Amniotic epithelial cell (primary cell): ENCODE measurements at regions not wholly inside any gene's neighbourhood (a gene's known extent, or its start where the extent isn't known, plus 50 kb on each side); places are given as distances from the start of the nearest gene placed in this dataset.
"Not testable (repeated sequence)": the region's sequence is repeated elsewhere in the genome, so short reads cannot be mapped to it uniquely, and the experiment has no call there.

ENCODE experiments used
- DNase-seq: peaks from one replicate; pipeline ENCODE4 v3.0.0-alpha.2; 2010; ENCODE audit warnings: low read depth

DNA sequence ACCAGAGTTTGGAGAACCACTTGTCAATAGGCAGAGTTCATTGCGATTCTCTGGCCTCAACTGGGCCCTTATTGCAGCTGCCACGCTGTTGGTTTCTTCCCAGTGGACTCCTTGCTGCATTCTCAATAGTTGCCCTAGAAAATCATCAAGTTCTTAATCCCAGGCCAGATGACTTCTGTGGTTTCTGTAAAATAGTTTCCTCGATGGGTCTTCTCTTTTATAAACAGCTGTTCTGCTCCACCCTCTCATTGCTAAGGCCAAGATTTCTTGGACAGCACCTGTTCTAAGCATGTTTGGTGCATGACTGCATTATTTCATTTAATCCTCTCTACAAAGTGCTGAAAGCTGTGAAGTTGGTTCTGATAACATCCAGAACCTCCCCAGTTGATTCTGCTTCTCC, 131.0 kb downstream of the BCL2L11 start:
- no peak for DNase-seq

- DNase-seq, result peak; percentile 16
Measured at GRCh38 chr2:111252436-111252835, 131.7 kb downstream of the BCL2L11 start.

GRCh38 chr2:111254916-111255315, 134.2 kb downstream of the BCL2L11 start:
- peak; percentile 11 for DNase-seq

GRCh38 chr2:111256628-111257027, 135.9 kb downstream of the BCL2L11 start:
- not testable (repeated sequence) for DNase-seq

GRCh38 chr2:111257607-111258006, 136.9 kb downstream of the BCL2L11 start:
- not testable (repeated sequence) for DNase-seq

DNA sequence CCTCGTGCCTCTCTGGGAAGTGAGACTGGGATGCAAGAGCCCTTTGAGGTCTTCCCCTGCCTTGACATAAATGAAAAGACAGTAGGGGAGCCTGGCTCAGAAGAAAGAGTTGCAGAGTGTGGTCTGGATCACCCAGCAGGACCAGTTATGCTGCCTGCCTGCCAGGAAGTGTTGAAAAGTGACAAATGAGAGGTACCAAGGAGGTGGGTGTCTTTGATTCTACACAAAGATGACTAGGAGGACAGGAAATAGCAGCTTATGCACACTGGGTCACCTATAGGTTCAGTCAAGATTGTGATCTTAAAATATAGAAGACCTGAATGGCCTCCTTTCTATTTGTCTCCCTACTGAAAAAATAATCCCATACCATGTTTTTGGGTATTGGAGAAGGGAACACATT, 137.6 kb downstream of the BCL2L11 start:
- DNase-seq, result not testable (repeated sequence)

DNA sequence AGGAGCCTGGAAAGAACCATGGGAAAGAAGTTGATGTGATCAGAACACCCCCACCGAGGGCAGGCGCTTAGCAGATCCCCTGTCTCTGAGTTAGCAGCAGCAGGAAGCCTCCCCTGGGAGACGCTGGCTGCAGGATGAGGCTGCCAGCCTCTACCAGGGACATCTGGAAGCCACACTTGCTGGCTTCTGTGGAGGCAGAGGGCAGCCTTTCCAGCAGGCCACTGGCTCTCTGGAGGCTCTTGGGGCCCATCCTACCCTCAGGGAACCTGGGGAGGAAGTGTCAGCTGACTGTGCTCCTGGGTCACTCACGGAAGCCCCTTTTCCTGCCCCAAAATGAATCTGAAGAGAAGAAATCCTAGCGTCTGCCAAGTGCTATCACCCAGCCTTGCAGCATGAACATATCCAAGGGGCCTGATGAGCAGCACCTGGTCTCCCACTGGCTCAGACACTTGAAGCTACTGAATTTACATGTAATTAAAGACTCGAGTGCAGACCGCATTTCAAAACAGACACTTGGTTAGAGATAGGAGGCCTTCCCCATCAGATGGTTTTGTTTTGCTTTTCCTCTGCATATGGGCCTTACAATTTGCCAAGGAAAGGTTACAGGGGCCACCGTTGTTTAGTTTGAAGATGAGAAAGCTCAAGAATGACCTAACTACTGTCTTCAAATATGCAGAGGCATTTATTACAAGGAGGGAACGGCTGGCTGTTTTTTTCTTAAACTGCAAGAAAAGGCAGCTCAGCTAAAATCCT, 142.1 kb downstream of the BCL2L11 start:
- DNase-seq, result not testable (repeated sequence)

DNA sequence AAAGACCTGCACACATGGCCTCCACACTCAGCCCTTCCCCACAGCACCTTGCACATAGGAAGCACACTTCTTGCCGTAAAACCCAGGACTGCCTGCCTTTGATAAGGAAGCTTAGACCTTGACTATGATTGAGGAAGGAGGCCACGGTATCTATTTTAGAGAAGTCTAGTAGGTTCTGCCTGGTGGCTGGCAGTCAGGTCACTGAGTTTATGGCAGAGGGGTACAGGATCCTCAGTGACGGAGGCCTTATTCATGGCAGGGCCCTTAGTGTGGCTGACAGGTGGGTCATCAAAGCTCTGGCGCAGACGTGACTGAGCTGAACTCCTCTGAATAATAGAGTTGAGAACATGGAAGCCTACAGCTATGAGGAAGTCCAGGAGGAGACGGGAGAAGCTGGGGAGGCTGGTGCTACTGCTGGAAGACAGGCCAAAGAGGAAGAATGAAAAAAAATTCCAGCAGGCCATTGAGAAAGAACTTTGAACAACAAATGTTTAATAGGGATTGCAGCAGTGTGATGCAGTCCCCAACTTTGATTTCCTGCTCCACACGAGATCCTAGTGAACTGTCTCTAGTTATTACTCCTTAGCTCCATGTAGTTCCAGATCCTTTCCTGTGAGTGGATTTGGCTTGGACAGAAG, 142.8 kb downstream of the BCL2L11 start:
- DNase-seq, result not testable (repeated sequence)

DNA sequence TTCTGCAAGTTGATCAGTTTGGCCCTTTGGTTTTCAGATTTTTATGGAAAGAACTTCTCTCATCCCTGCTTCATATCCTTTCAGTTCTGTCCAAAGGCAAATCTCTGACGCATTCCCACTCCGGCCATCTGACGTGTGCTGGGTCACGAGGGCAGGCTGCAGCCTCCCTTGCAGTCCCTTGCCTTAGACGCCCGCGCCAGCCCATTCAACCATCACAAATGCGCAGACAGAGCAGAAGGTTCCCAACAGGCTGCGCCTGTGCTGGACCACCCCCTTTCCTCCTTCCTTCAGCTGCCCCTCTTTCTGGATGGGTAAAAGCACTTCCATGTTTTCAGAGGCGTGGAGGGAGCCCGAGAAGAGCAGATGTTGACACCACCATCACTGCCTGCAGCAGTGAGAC, 144.2 kb downstream of the BCL2L11 start:
- not testable (repeated sequence) for DNase-seq

- not testable (repeated sequence) for DNase-seq
Measured at GRCh38 chr2:111266556-111266955, 145.8 kb downstream of the BCL2L11 start.

DNA sequence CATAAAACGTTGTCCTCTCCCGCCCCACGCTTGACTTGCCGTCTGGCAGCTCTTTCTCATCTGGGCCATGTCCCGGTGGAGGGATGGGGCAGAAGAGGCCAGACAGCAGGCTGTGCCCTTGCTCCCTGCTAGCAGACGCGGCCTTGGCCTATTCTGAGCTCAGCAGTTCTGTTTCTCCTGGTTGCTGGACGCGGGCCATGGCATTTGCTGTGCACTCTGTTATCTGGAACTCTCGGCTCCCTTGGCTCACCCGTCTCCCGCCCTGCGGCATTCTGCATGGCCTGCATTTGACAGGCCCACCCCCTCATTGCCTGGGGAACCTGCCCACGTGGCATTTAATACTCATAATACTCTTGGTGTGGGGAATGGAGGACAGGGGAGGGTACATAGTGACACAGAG, 146.3 kb downstream of the BCL2L11 start:
- DNase-seq, result peak; percentile 73

DNA sequence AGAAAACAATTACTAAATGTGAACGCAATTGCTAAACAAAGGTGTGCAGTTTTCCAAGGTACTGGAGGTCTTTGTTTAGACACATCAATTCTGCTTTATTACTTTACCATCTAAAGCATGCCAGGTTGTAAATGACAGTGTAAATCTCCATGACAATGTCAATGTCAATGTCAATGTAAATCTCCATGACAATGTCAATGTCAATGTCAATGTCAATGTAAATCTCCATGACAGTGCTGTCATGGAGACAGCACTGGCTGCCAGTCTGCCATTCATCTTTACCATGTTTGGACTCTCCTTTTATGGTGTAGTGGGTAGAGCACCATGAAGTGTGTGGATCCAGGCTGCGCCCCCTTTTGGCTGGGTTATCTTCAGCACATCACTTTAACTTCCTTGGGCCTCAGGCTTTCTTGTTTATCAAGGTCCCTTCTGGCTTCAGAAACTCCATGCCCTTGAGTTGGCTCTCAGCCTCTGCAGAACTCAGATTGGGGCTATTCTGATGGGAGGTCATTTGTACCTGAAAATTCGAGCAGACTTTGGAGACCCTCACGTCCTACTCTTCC, 149.1 kb downstream of the BCL2L11 start:
- DNase-seq, result not testable (repeated sequence)

GRCh38 chr2:111270569-111270968, 149.9 kb downstream of the BCL2L11 start:
- not testable (repeated sequence) for DNase-seq

DNA sequence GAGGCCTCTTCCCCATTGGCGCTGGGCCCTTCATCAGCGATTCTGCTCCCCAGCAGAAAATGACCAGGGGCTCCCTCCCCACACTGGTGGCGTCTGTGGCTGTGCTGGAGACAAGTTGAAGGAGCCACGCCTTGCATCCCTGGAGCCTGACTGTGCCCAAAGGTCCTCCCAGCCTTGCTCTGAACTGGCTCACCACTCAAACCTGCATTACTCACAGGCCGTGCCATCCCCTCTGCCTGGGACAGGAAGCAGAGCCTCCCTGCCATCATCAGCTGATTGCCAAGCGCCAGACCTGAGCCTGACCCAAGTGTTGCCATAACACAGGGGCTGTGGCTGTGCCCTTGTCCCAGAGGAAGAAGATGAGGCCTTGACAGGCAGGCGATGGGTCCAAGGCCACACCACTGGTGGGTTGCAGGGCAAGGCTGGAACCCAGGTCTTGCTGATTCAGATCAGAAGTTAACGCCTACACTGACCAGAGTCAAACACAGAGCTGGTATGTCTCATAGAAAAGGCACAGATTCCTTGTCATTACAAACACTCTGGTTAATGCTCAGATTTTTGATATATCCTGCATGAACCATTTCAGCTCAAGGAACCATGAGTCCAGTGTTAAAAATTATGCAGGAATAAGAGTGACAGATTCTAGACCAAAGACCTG, 151.1 kb downstream of the BCL2L11 start:
- not testable (repeated sequence) for DNase-seq

DNA sequence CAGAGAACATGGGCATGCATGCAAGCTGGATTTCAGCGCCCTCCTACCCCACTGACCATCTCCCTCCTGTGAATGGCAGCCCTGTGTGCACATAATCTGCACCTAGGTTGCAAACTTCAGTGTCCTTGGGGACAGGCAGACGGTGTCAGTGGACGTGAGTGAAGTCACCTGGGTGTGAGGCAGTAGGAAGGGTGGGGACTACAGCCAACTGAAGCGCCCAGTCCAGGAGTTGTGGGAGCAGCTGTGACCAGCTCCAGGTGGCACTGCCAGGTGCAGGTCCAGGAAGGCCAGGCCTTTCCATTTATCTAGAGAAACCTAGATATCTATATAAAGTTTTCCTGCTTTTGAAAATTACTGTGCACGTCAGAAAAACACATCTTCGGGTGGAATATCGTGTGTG, 152.3 kb downstream of the BCL2L11 start:
- DNase-seq, result not testable (repeated sequence)

GRCh38 chr2:111275047-111275853, 154.5 kb downstream of the BCL2L11 start:
- not testable (repeated sequence) for DNase-seq

- not testable (repeated sequence) for DNase-seq
Measured at GRCh38 chr2:111275854-111276171, 155.1 kb downstream of the BCL2L11 start.

DNA sequence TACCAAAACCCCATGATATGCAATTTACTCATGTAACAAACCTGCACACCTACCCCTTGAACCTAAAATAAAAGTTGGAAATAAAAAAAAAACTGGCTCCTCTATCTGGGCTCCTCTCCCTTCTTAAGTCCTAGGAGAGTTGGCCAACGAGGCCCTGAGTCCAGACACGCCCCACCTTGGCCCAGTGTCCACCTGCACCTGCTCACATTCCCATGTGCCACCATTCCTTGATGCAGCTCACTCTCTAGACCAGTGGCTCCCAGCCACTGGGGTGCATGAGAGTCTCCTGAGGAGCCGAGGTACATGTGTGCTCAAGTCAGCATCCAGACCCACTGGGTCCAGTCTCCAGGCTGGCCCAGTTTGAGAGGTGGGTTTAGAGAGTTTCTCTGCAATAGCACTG, 157.4 kb downstream of the BCL2L11 start:
- DNase-seq, result not testable (repeated sequence)

DNA sequence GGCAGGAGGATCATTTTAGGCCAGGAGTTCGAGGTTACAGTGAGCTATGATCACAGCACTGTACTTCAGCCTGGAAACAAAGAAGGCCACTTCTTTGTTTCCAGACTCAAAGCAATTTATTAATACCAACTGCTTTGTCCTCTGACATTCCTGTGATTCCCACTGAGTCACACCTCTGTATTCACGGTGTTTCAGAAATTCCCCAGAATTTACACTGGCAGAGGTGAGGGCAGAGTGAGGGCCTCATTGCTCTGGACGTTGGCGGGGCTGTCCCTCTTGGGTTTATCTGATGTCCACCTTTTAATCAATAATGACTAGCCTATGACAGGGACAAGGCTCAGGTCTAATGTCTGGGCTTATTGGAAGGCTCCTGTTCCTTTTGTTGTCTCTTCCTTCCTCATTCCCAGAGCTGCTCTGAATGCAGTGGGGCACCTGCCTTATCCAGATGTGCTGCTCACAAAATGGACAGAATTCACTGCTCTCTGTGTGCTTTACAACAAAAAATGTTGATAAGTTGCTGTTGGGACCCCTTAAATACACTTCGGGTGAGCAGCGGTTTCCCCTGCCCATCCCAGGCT, 160.1 kb downstream of the BCL2L11 start:
- not testable (repeated sequence) for DNase-seq

DNA sequence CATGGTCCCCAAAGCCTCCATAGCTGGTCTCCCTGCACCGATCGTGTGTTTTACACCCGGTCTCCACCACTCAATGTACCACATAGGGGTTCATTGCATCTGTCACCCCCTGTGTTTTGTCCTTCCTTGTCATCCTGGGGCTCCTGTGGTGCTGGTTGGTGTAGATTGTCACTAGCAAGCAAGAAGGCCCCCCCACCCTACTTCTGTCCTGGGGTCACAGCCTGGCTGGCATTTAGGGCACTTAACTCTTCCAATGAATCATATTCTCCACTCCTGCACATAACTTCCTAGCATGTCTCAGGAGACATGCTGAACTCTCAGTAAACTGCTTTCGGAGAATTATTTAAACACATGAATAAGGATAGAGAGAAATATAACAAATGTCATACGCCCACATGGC, 161.4 kb downstream of the BCL2L11 start:
- not testable (repeated sequence) for DNase-seq
